ENCODE measurements at regions not wholly inside any gene's neighbourhood (a gene's known extent, or its start where the extent isn't known, plus 50 kb on each side); places are given as distances from the start of the nearest gene placed in this dataset.
"Not testable (repeated sequence)": the region's sequence is repeated elsewhere in the genome, so short reads cannot be mapped to it uniquely, and the experiment has no call there.

DNA sequence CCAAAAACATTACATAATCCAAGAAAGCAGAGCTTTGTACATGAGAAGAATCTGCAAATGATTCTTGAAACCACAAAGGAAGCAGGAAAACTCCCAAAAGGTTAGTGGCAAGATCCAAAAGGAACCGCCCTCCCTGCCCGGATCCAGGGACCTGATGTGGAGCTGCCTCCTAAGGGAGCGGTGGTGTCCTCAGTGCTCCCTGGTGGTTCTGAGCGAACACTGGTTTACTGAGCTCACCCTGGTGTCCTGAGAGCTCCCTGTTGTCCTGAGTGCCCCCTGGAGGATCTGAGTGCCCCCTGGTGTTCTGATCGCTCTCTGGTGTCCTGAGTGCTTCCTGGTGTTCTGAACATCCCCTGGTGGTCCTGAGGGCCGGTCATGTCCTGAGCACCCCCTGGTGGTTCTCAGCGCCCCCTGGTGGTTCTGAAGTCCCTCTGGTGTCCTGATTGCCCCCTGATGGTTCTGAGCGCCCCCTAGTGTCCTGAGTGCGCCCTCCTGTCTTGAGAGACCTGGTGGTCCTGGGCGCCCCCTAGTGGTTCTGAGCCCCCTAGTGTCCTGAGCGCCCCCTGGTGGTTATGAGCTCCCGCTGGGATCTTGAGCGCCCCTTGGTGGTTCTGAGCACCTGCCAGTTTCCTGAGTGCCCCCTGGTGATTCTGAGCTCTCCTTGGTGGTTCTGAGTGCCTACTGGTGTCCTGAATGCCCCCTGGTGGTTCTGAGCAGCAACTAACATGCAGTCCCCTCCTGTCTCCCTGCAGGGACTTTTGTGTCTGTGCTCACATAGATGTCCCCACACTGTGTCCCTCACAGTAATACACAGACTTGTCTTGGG lies 891.1 kb downstream of the TMEM121 start:
- WGBS, 2 experiments, result 70 to 73% methylated on average over 13 of the region's 13 CpGs
- H3K9me3 ChIP-seq (ENCODE audit: control insufficient read depth, low read length), result peaks cover 7% of the 10 kb centered on the region

DNA sequence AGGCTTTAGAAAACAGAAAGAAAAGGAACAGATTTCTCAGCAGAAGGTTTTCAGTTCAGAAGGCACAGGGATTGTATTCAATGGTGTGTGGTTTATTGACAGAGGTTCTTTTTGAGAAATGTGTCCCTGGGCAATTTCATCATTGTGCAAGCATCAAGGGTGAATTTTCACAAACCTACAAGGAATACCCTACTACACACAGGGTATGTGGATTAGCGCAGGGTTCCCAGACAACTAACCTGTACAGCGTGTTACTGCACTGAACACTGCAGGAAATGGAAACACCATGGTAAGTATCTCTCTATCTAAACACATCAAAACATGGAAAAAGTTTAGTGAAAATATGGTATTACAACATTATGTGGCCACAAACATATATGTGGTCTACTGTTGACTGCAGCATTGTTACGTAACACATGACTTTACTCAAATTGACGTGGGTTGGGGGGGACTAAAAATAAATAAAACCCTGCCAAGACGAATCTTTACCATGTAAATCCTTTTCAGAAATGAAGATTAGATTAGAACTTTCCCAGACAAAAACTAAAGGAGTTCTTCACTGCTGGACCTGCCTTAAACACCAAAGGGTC lies 893.1 kb downstream of the TMEM121 start:
- H3K4me3 ChIP-seq (ENCODE audit: insufficient read depth, low read depth, low read length), result no peak overlapping the region
- no peak overlapping the region for H3K27ac ChIP-seq (ENCODE audit: insufficient read depth, low read depth, low read length, poor library complexity, severe bottlenecking)
- no peaks in the 10 kb centered on the region for H3K36me3 ChIP-seq (ENCODE audit: control insufficient read depth, insufficient read depth, low read length)
- H3K9me3 ChIP-seq (ENCODE audit: control insufficient read depth, low read length), result peaks cover 7% of the 10 kb centered on the region
- no peaks in the 10 kb centered on the region for H3K27me3 ChIP-seq (ENCODE audit: control insufficient read depth, insufficient read depth, low read length, poor library complexity, severe bottlenecking)
- 73 to 78% methylated on average over 5 of the region's 5 CpGs for WGBS, 2 experiments
- H3K4me1 ChIP-seq (ENCODE audit: control insufficient read depth, insufficient read depth, low read length), result no peaks in the 10 kb centered on the region

More for the DNA sequence above, 891.1 kb downstream of the TMEM121 start:
- H3K4me1 ChIP-seq (ENCODE audit: control insufficient read depth, insufficient read depth, low read length), result no peaks in the 10 kb centered on the region
- no peaks in the 10 kb centered on the region for H3K36me3 ChIP-seq (ENCODE audit: control insufficient read depth, insufficient read depth, low read length)
- no peaks in the 10 kb centered on the region for H3K27me3 ChIP-seq (ENCODE audit: control insufficient read depth, insufficient read depth, low read length, poor library complexity, severe bottlenecking)
- no peak overlapping the region for H3K4me3 ChIP-seq (ENCODE audit: insufficient read depth, low read depth, low read length)
- H3K27ac ChIP-seq (ENCODE audit: insufficient read depth, low read depth, low read length, poor library complexity, severe bottlenecking), result no peak overlapping the region

DNA sequence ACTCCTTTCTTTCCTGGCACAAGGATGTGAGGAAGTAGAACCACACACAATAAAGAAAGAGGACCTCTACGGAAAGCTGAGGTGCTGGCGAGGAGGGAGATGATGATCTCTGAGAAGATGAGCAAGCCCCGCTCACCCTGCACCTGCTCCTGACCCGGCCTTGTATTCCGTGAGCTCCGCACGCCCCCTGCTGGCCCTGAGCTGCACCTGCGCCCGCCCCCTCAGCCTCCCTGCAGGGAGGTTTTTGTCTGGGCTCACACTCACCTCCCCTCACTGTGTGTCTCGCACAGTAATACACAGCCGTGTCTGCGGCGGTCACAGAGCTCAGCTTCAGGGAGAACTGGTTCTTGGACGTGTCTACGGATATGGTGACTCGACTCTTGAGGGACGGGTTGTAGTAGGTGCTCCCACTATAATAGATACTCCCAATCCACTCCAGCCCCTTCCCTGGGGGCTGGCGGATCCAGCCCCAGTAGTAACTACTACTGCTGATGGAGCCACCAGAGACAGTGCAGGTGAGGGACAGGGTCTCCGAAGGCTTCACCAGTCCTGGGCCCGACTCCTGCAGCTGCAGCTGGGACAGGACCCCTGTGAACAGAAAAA lies 895.1 kb downstream of the TMEM121 start:
- H3K9me3 ChIP-seq (ENCODE audit: control insufficient read depth, low read length); H3K36me3 ChIP-seq (ENCODE audit: control insufficient read depth, insufficient read depth, low read length); H3K4me1 ChIP-seq (ENCODE audit: control insufficient read depth, insufficient read depth, low read length); H3K4me3 ChIP-seq (ENCODE audit: insufficient read depth, low read depth, low read length); H3K27ac ChIP-seq (ENCODE audit: insufficient read depth, low read depth, low read length, poor library complexity, severe bottlenecking); H3K27me3 ChIP-seq (ENCODE audit: control insufficient read depth, insufficient read depth, low read length, poor library complexity, severe bottlenecking): not testable (repeated sequence)
- 77 to 78% methylated on average over 18 of the region's 20 CpGs for WGBS, 2 experiments

DNA sequence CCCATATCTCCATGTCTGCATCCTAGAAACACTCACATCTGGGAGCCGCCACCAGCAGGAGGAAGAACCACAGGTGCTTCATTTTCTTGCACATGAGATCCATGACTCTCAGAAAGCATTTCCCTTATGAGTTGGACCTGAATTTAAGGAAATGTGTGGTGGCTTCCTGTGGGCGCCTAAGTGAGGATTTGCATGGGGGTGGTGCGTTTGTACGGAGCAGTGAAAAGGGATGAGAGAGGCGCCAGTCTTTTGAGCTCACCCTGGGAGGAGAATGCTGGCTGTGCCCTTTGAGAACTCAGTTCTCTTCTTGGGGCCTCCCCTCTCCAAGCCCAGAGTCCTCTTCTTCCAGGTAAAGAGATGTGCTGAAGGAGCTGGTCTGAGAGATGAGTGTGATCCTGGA lies 895.7 kb downstream of the TMEM121 start:
- Histone ChIP-seq H3K36me3 (ENCODE audit: control insufficient read depth, insufficient read depth, low read length) (no peaks in the 10 kb centered on the region), H3K4me3 (ENCODE audit: insufficient read depth, low read depth, low read length) (no peak overlapping the region), H3K4me1 (ENCODE audit: control insufficient read depth, insufficient read depth, low read length) (no peaks in the 10 kb centered on the region), H3K27me3 (ENCODE audit: control insufficient read depth, insufficient read depth, low read length, poor library complexity, severe bottlenecking) (no peaks in the 10 kb centered on the region), H3K9me3 (ENCODE audit: control insufficient read depth, low read length) (peaks cover 6% of the 10 kb centered on the region), H3K27ac (ENCODE audit: insufficient read depth, low read depth, low read length, poor library complexity, severe bottlenecking) (no peak overlapping the region)
- 72 to 79% methylated on average over 5 of the region's 5 CpGs for WGBS, 2 experiments

DNA sequence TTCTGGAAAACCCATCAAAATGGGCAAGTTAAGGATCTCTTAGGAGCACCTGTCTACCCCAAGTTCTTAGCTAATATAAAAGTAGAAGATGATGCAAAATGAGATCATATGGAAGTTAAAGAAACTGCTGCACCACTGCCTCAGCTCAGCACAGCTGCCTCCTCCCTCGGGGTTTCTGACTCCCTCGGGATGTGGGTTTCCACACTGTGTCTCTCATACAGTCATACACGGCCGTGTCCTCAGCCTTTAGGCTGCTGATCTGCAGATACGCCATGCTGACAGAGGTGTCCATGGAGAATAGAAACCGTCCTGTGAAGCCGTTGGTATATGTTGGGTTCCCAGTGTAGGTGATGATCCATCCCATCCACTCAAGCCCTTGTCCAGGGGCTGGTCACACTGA lies 898.8 kb downstream of the TMEM121 start:
- H3K4me3 ChIP-seq (ENCODE audit: insufficient read depth, low read depth, low read length); H3K27ac ChIP-seq (ENCODE audit: insufficient read depth, low read depth, low read length, poor library complexity, severe bottlenecking); H3K27me3 ChIP-seq (ENCODE audit: control insufficient read depth, insufficient read depth, low read length, poor library complexity, severe bottlenecking); H3K9me3 ChIP-seq (ENCODE audit: control insufficient read depth, low read length); H3K4me1 ChIP-seq (ENCODE audit: control insufficient read depth, insufficient read depth, low read length); H3K36me3 ChIP-seq (ENCODE audit: control insufficient read depth, insufficient read depth, low read length): not testable (repeated sequence)
- WGBS, 2 experiments, result 74 to 80% methylated on average over 7 of the region's 7 CpGs

DNA sequence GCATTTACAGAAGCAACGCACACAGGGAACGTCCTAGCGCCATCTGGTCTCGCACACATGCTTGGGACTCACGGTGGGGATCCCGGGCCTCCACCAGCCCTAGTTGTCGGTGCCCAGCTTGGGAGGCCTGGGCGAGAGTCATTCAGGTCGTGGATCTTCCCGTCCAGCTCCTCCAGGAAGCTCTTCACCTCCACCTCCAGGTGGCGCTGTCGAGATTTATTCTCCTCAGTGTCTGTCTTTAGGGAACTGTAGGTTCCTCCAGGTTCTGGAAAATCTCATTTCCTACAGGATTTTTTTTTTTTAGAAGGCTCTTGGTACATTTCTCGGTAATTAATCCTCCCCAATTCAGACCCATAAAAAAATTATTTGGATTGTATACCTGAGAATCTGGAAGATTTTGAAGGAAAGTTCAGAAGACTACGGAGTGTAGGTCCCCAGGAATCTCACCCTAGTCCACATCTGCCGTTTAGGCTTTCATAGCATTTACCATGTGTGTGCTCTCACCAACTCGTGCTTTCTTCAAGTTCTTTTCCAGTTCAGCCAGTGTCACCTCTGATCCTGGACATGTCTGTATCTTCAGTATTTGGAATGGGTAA lies 910.0 kb downstream of the TMEM121 start:
- WGBS, 2 experiments, result 77 to 81% methylated on average over 15 of the region's 16 CpGs
- Histone ChIP-seq H3K27ac (ENCODE audit: insufficient read depth, low read depth, low read length, poor library complexity, severe bottlenecking) (no peak overlapping the region), H3K4me3 (ENCODE audit: insufficient read depth, low read depth, low read length) (no peak overlapping the region), H3K36me3 (ENCODE audit: control insufficient read depth, insufficient read depth, low read length) (no peaks in the 10 kb centered on the region), H3K27me3 (ENCODE audit: control insufficient read depth, insufficient read depth, low read length, poor library complexity, severe bottlenecking) (no peaks in the 10 kb centered on the region), H3K4me1 (ENCODE audit: control insufficient read depth, insufficient read depth, low read length) (no peaks in the 10 kb centered on the region), H3K9me3 (ENCODE audit: control insufficient read depth, low read length) (peaks cover 10% of the 10 kb centered on the region)

DNA sequence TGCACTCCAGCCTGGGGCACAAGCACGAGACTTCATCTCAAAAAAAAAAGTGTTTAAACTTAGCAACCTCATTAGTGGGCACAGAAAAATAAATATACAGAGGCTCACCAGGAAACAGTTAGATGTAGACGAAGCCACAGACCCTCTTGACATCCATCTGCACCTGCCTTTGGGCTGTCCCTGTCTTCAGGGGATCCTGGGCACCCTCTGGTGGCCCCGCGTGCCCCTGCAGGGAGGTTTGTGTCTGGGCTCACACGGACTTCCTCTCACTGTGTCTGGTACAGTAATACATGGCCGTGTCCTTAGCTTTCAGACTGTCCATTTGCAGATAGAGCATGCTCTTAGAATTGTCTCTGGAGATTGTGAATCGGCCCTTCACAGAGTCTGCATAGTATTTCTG lies 916.5 kb downstream of the TMEM121 start:
- Histone ChIP-seq H3K36me3 (ENCODE audit: control insufficient read depth, insufficient read depth, low read length) (no peaks in the 10 kb centered on the region), H3K9me3 (ENCODE audit: control insufficient read depth, low read length) (peaks cover 12% of the 10 kb centered on the region)

DNA sequence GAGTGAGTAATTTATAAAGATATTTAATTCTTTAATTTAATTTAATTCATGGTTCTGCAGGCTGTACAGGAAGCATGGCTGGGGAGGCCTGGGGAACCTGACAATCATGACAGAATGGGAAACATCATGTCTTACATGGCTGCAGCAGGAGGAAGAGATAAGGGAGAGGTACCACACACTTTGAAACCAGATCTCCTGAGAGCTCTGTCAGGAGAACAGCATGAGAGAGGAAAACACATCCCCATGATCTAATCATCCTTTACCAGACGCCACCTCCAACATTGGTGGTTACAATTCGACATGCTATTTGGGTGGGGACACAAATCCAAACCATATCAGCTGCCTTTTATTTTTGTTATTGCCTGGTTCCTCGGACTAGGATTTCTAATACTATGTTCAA lies 928.6 kb downstream of the TMEM121 start:
- WGBS, 2 experiments, result 39 to 61% methylated on average over 3 of the region's 3 CpGs
- peaks cover 15% of the 10 kb centered on the region for H3K9me3 ChIP-seq (ENCODE audit: control insufficient read depth, low read length)
- no peak overlapping the region for H3K27ac ChIP-seq (ENCODE audit: insufficient read depth, low read depth, low read length, poor library complexity, severe bottlenecking)
- no peak overlapping the region for H3K4me3 ChIP-seq (ENCODE audit: insufficient read depth, low read depth, low read length)
- no peaks in the 10 kb centered on the region for H3K27me3 ChIP-seq (ENCODE audit: control insufficient read depth, insufficient read depth, low read length, poor library complexity, severe bottlenecking)
- H3K4me1 ChIP-seq (ENCODE audit: control insufficient read depth, insufficient read depth, low read length), result no peaks in the 10 kb centered on the region
- no peaks in the 10 kb centered on the region for H3K36me3 ChIP-seq (ENCODE audit: control insufficient read depth, insufficient read depth, low read length)

More for the DNA sequence above, 916.5 kb downstream of the TMEM121 start:
- no peak overlapping the region for H3K4me3 ChIP-seq (ENCODE audit: insufficient read depth, low read depth, low read length)
- H3K27ac ChIP-seq (ENCODE audit: insufficient read depth, low read depth, low read length, poor library complexity, severe bottlenecking), result no peak overlapping the region
- 59 to 65% methylated on average over 7 of the region's 7 CpGs for WGBS, 2 experiments
- no peaks in the 10 kb centered on the region for H3K4me1 ChIP-seq (ENCODE audit: control insufficient read depth, insufficient read depth, low read length)
- no peaks in the 10 kb centered on the region for H3K27me3 ChIP-seq (ENCODE audit: control insufficient read depth, insufficient read depth, low read length, poor library complexity, severe bottlenecking)

DNA sequence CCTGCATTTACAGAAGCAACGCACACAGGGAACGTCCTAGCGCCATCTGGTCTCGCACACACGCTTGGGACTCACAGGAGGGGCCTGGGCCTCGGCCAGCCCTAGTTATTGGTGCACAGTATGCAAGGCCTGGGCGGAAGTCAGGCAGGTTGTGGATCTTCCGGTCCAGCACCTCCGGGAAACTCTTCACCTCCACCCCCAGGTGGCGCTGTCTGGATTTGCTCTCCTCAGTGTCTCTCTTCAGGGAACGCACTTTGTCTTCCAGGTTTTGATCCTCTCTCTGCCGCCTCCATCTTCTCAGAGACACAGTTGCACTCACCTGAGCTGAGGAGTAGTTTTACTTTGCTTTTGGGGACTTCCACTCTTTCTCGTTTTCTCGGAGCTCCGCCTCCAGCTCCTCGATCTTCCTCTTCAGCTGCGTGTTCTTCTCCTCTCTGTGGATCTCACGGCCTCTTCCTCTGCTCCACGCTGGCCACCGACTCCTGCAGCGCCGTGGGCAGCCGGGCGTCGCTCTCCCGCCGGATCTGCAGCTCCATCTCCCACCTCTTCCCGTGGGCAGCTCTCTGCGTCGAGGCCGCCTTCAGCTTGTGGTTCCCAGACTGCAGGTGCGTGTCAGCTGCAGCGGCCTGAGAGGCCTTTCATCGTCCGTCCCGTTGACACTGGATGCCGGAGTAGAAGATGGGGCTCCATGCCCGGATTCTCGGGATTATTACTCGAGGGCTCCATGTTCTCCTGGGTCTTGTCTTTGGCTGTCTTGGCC lies 933.8 kb downstream of the TMEM121 start:
- no peaks in the 10 kb centered on the region for H3K36me3 ChIP-seq (ENCODE audit: control insufficient read depth, insufficient read depth, low read length)
- no peaks in the 10 kb centered on the region for H3K27me3 ChIP-seq (ENCODE audit: control insufficient read depth, insufficient read depth, low read length, poor library complexity, severe bottlenecking)
- H3K4me3 ChIP-seq (ENCODE audit: insufficient read depth, low read depth, low read length), result no peak overlapping the region
- no peaks in the 10 kb centered on the region for H3K4me1 ChIP-seq (ENCODE audit: control insufficient read depth, insufficient read depth, low read length)
- H3K9me3 ChIP-seq (ENCODE audit: control insufficient read depth, low read length), result peaks cover 4% of the 10 kb centered on the region
- H3K27ac ChIP-seq (ENCODE audit: insufficient read depth, low read depth, low read length, poor library complexity, severe bottlenecking), result no peak overlapping the region
- WGBS, 2 experiments, result 88 to 89% methylated on average over 40 of the region's 40 CpGs

Measured in ectodermal cell (in vitro differentiated cells).